Astrocyte of the spinal cord (primary cell): ENCODE measurements at regions not wholly inside any gene's neighbourhood (a gene's known extent, or its start where the extent isn't known, plus 50 kb on each side); places are given as distances from the start of the nearest gene placed in this dataset.

ENCODE experiments used
- DNase-seq: peaks from one replicate; pipeline ENCODE4 v3.0.0; 2011; ENCODE audit warnings: low read depth, low spot score
- H3K4me3 ChIP-seq: 2 replicates; pipeline ENCODE4 v1.5.1; 2011; ENCODE audit warnings: low read depth, mild to moderate bottlenecking, low read length, moderate library complexity
- CTCF ChIP-seq: IDR thresholded peaks from 2 replicates; pipeline ENCODE4 v1.5.1; 2012; ENCODE audit warnings: low read depth, mild to moderate bottlenecking, low read length, inconsistent platforms
- in situ Hi-C: cut with HindIII; loops from 2 replicates; pipeline ENCODE4 v1.10.0; 2017; ENCODE audit warnings: low sequenced_read_pairs

- no peak overlapping the region for H3K4me3 ChIP-seq
- DNase-seq: no peak
- in situ Hi-C loops: no loop called here
- TF ChIP-seq CTCF: no peak
Observed at GRCh38 chr14:97603201-97603600, 806.0 kb downstream of the VRK1 start.

DNA sequence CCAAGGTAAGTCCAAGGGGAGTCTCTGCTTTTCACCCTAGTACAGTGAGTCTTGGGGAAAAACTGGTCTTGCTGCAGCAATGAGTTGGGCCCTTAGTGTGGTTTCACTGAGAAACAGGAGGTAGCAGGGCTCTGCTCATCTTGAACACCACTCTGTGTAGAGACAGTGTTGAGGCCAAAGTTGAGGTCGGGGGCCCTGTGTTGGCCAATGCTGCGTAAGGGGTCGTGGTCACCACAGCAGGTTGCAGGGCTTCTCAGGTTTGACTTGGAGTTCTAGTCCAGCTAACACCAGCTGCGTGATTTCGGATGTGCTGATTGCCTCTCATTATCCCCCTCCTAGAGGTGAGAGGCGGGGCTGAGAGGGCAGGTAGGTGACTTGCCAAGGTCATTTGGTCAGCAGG is 807.5 kb downstream of the VRK1 start:
- no peak for TF ChIP-seq CTCF
- no peak for DNase-seq
- in situ Hi-C loops: no loop called here
- H3K4me3 ChIP-seq: no peak overlapping the region

DNA sequence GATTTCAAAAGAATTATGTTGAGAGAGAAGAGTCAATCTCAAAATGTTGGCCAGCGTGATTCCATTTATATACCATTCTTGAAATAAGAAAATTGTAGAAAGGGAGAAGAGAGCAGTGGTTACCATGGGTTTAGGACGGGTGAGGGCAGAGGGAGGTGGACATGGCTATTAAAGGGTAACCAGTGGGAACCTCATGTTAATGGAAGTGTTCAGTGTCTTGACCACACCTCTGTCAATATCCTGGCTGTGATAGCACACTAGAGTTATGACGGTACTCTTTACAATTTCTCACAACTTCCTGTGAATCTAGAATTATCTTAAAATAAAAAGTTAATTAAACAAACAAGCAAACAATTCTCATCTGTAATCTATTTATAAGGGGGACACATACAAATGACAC is 821.2 kb downstream of the VRK1 start:
- H3K4me3 ChIP-seq: no peak overlapping the region
- TF ChIP-seq CTCF: no peak
- no peak for DNase-seq
- in situ Hi-C loops: no loop called here

- in situ Hi-C loops: no loop called here
- H3K4me3 ChIP-seq: no peak overlapping the region
- TF ChIP-seq CTCF: no peak
- no peak for DNase-seq
Observed at GRCh38 chr14:97618917-97619690, 821.9 kb downstream of the VRK1 start.

DNA sequence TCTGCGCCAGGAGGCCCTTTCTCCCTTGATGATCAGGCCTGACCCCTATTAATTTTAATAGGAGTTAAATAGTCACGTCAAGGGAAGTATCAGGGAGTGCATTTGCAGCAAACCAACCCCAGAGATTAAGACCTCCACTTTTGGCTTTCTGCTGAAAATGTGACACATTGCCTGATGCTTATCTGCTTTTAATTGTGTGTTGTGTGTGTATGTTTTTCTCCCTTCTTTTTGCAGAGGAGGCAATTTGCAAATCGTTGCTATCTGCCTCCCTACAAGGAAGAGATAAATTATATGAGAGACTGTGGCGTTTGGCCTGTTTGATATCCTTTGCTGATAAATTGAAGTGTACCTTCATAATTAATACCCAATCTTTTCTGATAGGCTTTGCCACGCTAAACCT is 822.9 kb downstream of the VRK1 start:
- no peak overlapping the region for H3K4me3 ChIP-seq
- no peak for TF ChIP-seq CTCF
- no peak for DNase-seq
- in situ Hi-C loops: no loop called here

GRCh38 chr14:97624985-97625384 is 827.8 kb downstream of the VRK1 start:
- no peak for DNase-seq
- in situ Hi-C loops: no loop called here
- H3K4me3 ChIP-seq: no peak overlapping the region
- TF ChIP-seq CTCF: no peak
